ENCODE measurements at regions not wholly inside any gene's neighbourhood (a gene's known extent, or its start where the extent isn't known, plus 50 kb on each side); places are given as distances from the start of the nearest gene placed in this dataset.

DNA sequence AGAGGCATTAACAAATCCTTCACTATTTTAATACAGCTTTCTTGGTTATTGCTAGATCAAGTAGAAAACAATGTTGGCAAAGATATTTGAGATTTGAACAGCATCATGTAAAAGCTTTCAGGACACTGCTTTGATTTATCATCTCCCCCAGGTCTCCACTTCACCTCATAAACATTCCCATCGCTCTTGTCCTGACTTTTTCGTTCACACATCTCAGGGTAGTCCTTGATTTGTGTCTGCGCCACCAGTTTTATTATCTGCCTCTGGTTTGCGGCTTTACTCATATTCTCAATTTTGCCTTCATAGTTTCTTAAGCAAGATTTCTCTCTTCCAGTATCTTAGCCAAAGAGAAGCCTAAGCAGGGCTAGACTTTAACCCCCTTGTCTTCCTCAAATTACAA lies 63.5 kb upstream of the ROR1 start:
- ATAC-seq = no peak
- H3K9me3 ChIP-seq (ENCODE audit: control insufficient read depth in 1 of 2, insufficient read depth in 1 of 2, low read depth in 1 of 2, low read length in 2 of 2) = no peaks in the 10 kb centered on the region
- H3K9ac ChIP-seq (ENCODE audit: low read length) = no peak overlapping the region
- H3K4me2 ChIP-seq (ENCODE audit: low read length) = no peak overlapping the region
- H3K36me3 ChIP-seq (ENCODE audit: control insufficient read depth in 1 of 2, insufficient read depth in 2 of 2, low read length in 2 of 2) = no peaks in the 10 kb centered on the region
- no TSS peak for BruUV-seq (replicated peaks)
- no peak for TF ChIP-seq YY1 (IDR thresholded peaks at IDR 0.05; ENCODE audit: extremely low read depth, insufficient replicate concordance, low read depth, low read length)
- no peak for TF ChIP-seq SP1 (IDR thresholded peaks at IDR 0.05; ENCODE audit: low read depth)
- TF ChIP-seq SRF (IDR thresholded peaks at IDR 0.05; ENCODE audit: low read depth) = no peak
- no peak for TF ChIP-seq EZH2 (IDR thresholded peaks at IDR 0.05)
- no peak for TF ChIP-seq ZBTB33 (IDR thresholded peaks at IDR 0.05; ENCODE audit: extremely low read depth, insufficient replicate concordance, low read length)
- TF ChIP-seq CEBPB (IDR thresholded peaks at IDR 0.05; ENCODE audit: low read depth) = no peak
- TF ChIP-seq, protein P1, sequence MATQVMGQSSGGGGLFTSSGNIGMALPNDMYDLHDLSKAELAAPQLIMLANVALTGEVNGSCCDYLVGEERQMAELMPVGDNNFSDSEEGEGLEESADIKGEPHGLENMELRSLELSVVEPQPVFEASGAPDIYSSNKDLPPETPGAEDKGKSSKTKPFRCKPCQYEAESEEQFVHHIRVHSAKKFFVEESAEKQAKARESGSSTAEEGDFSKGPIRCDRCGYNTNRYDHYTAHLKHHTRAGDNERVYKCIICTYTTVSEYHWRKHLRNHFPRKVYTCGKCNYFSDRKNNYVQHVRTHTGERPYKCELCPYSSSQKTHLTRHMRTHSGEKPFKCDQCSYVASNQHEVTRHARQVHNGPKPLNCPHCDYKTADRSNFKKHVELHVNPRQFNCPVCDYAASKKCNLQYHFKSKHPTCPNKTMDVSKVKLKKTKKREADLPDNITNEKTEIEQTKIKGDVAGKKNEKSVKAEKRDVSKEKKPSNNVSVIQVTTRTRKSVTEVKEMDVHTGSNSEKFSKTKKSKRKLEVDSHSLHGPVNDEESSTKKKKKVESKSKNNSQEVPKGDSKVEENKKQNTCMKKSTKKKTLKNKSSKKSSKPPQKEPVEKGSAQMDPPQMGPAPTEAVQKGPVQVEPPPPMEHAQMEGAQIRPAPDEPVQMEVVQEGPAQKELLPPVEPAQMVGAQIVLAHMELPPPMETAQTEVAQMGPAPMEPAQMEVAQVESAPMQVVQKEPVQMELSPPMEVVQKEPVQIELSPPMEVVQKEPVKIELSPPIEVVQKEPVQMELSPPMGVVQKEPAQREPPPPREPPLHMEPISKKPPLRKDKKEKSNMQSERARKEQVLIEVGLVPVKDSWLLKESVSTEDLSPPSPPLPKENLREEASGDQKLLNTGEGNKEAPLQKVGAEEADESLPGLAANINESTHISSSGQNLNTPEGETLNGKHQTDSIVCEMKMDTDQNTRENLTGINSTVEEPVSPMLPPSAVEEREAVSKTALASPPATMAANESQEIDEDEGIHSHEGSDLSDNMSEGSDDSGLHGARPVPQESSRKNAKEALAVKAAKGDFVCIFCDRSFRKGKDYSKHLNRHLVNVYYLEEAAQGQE (IDR thresholded peaks at IDR 0.05; ENCODE audit: low read depth) = no peak
- TF ChIP-seq POLR2A (IDR thresholded peaks at IDR 0.05; ENCODE audit: borderline replicate concordance, extremely low read depth, insufficient read depth, insufficient read length) = no peak
- TF ChIP-seq ZNF274 (IDR thresholded peaks at IDR 0.05; ENCODE audit: low read depth, low read length) = no peak
- no peak for TF ChIP-seq JUND (IDR thresholded peaks at IDR 0.05)
- no peak for TF ChIP-seq ATF3 (IDR thresholded peaks at IDR 0.05)
- TF ChIP-seq MAX (IDR thresholded peaks at IDR 0.05) = no peak
- no peak for TF ChIP-seq TCF7L2 (IDR thresholded peaks at IDR 0.05; ENCODE audit: borderline replicate concordance, extremely low read depth, insufficient read depth, insufficient read length)
- no peak for TF ChIP-seq RAD21 (IDR thresholded peaks at IDR 0.05; ENCODE audit: low read depth)
- TF ChIP-seq FOSL1 (IDR thresholded peaks at IDR 0.05; ENCODE audit: low read depth) = no peak
- TF ChIP-seq POLR2AphosphoS5 (IDR thresholded peaks at IDR 0.05; ENCODE audit: low read depth, low read length) = no peak
- no peak for TF ChIP-seq CBX3 (IDR thresholded peaks at IDR 0.05; ENCODE audit: low read depth)
- no peak overlapping the region for H3K27ac ChIP-seq (ENCODE audit: low read depth, low read length)
- no peak overlapping the region for H2AFZ ChIP-seq (ENCODE audit: low read depth, low read length, poor library complexity, severe bottlenecking)
- CTCF ChIA-PET = no interaction called here
- no peak for DNase-seq (ENCODE audit: low read depth, low spot score)
- no peak overlapping the region for H3K4me3 ChIP-seq (replicated peaks in 1 of 2; ENCODE audit: low read depth in 1 of 2, low read length in 2 of 2)
- H3K79me2 ChIP-seq (ENCODE audit: insufficient read depth, low read length) = no peaks in the 10 kb centered on the region
- peaks cover 7 to 16% of the 10 kb centered on the region in 2 experiments for H3K4me1 ChIP-seq (ENCODE audit: control insufficient read depth in 1 of 2, insufficient read depth in 2 of 2, low read length in 2 of 2)
- POLR2A ChIA-PET = no interaction called here
- H3K9me2 ChIP-seq (ENCODE audit: insufficient read depth) = no peaks in the 10 kb centered on the region
- intact Hi-C loops (cut with micrococcal nuclease) = no loop called here
- no peaks in the 10 kb centered on the region for H4K20me1 ChIP-seq (ENCODE audit: insufficient read depth)
- RAD21 ChIA-PET (ENCODE audit: low non-redundant PET in 1 of 2, low total read pairs in 2 of 2, uncharacterized antibody in 2 of 2, unreplicated experiment in 2 of 2) = no interaction called here
- peaks cover 11% of the 10 kb centered on the region for H3K27me3 ChIP-seq (ENCODE audit: insufficient read depth, low read length)

All from HCT116 (cell line).